ENCODE measurements at regions not wholly inside any gene's neighbourhood (a gene's known extent, or its start where the extent isn't known, plus 50 kb on each side); places are given as distances from the start of the nearest gene placed in this dataset.

DNA sequence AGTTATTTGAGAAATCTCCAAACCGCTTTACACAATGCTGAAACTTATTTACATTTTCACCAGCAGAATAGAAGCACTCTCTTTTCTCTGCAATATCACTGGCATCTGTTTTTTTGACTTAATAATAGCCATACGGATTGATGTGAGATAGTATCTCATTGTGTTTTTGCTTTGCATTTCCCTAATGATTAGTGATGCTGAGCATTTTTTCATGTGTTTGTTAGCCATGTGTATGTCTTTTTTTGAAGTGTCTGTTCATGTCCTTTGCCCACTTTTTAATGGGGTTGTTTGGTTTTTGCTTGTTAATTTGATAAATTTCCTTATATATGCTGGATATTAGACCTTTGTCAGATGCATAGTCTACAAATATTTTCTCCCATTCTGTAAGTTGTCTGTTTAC, 73.6 kb downstream of the FBXO5 start:
- Histone ChIP-seq H2AFZ (ENCODE audit: low read length) (no peak overlapping the region), H3K4me3 (ENCODE audit: extremely low read depth in 1 of 4, insufficient read depth in 2 of 4, low read depth in 3 of 4, low read length in 4 of 4) (no peak overlapping the region), H3K79me2 (ENCODE audit: control insufficient read depth in 1 of 2, insufficient read depth in 2 of 2, low read length in 2 of 2) (no peaks in the 10 kb centered on the region), H2BK15ac (ENCODE audit: low read length) (no peak overlapping the region), H2AK5ac (ENCODE audit: low read depth, low read length) (no peak overlapping the region), H4K8ac (ENCODE audit: extremely low read depth, insufficient read depth, low read length) (no peak overlapping the region), H3K56ac (replicated peaks; ENCODE audit: insufficient read length, low read depth, low read length) (no peak overlapping the region), H3K14ac (ENCODE audit: insufficient read length) (no peak overlapping the region), H4K91ac (replicated peaks; ENCODE audit: insufficient read length, low read length) (no peak overlapping the region), H4K20me1 (replicated peaks in 1 of 2; ENCODE audit: control insufficient read depth in 1 of 2, insufficient read depth in 2 of 2, low read length in 2 of 2) (no peaks in the 10 kb centered on the region), H3K9ac (replicated peaks in 1 of 4; ENCODE audit: extremely low read depth in 1 of 4, low read depth in 3 of 4, low read length in 3 of 4) (no peak overlapping the region), H3K36me3 (ENCODE audit: control insufficient read depth in 2 of 4, insufficient read depth in 4 of 4, low read length in 3 of 4) (no peaks in the 10 kb centered on the region), H3K27me3 (replicated peaks in 1 of 4; ENCODE audit: control insufficient read depth in 3 of 4, extremely low read depth in 1 of 4, insufficient read depth in 3 of 4, low read length in 3 of 4) (peaks cover 4 to 14% (median 9%) of the 10 kb centered on the region in 4 experiments), H4K5ac (ENCODE audit: insufficient read length, low read depth, low read length) (no peak overlapping the region), H3K4ac (replicated peaks; ENCODE audit: insufficient read length, low read depth, low read length) (no peak overlapping the region), H3K23ac (ENCODE audit: insufficient read length) (no peak overlapping the region), H2BK20ac (ENCODE audit: low read length) (no peak overlapping the region), H3K27ac (ENCODE audit: low read depth, low read length) (no peak overlapping the region), H3K18ac (ENCODE audit: extremely low read depth, low read length) (no peak overlapping the region), H3K4me1 (replicated peaks in 1 of 4; ENCODE audit: control insufficient read depth in 3 of 4, insufficient read depth in 4 of 4, low read length in 3 of 4) (no peaks in the 10 kb centered on the region), H2BK12ac (ENCODE audit: low read depth, low read length) (no peak overlapping the region), H3K4me2 (ENCODE audit: insufficient read depth in 1 of 2, low read depth in 2 of 2, low read length in 2 of 2) (no peak overlapping the region), H3K23me2 (ENCODE audit: low read depth, low read length) (no peaks in the 10 kb centered on the region), H2BK5ac (ENCODE audit: low read depth, low read length) (no peak overlapping the region), H3K9me3 (ENCODE audit: insufficient read depth in 2 of 2, low read depth in 1 of 2, low read length in 1 of 2) (no peaks in the 10 kb centered on the region), H2BK120ac (replicated peaks; ENCODE audit: low read depth, low read length) (no peak overlapping the region), H3K79me1 (ENCODE audit: low read depth, low read length) (no peaks in the 10 kb centered on the region)
- ChIA-PET POLR2A (ENCODE audit: partially characterized antibody) (no interaction called here), CTCF (ENCODE audit: partially characterized antibody) (interaction anchor here (7.6 kb wide), 1 partner anchor 11 kb away, joined by 42 read pairs; no protein-coding TSS in a partner anchor)
- 71% methylated on average over 2 of the region's 2 CpGs; no CpG with 5 or more reads in 1 of the 2 experiments for WGBS, 2 experiments (ENCODE audit: extremely low coverage in 1 of 2, insufficient coverage in 1 of 2, insufficient read length in 1 of 2, insufficient replicate concordance in 2 of 2, low coverage in 1 of 2, low lambda C conversion rate in 2 of 2, missing lambda C conversion rate in 1 of 2)
- FAIRE-seq = no peak
- TF ChIP-seq MAFK (IDR thresholded peaks at IDR 0.05; ENCODE audit: low read depth, low read length) (no peak), SIRT6 (IDR thresholded peaks at IDR 0.05; ENCODE audit: low read length) (no peak), GABPA (IDR thresholded peaks at IDR 0.05; ENCODE audit: borderline replicate concordance, insufficient read depth, low read length) (no peak), SAP30 (IDR thresholded peaks at IDR 0.05; ENCODE audit: insufficient read depth, insufficient replicate concordance, low read length) (no peak), ZNF274 (IDR thresholded peaks at IDR 0.05; ENCODE audit: borderline replicate concordance, extremely low read depth, low read length) (no peak), RAD21 (IDR thresholded peaks at IDR 0.05 in 1 of 2, conservative IDR thresholded peaks at IDR 0.05 in 1 of 2; ENCODE audit: low read depth in 2 of 2, low read length in 2 of 2) (no peak), RBBP5 (IDR thresholded peaks at IDR 0.05; ENCODE audit: borderline replicate concordance, low read depth, low read length) (no peak), GTF2F1 (IDR thresholded peaks at IDR 0.05; ENCODE audit: borderline replicate concordance, low read depth, low read length) (no peak), CBX5 (IDR thresholded peaks at IDR 0.05; ENCODE audit: low read depth, low read length) (no peak), KDM5A (IDR thresholded peaks at IDR 0.05; ENCODE audit: low read length) (no peak), JUND (IDR thresholded peaks at IDR 0.05; ENCODE audit: low read length) (no peak), SP4 (IDR thresholded peaks at IDR 0.05; ENCODE audit: low read length) (no peak)
- no peak for DNase-seq (ENCODE audit: low read depth in 1 of 2, low spot score in 2 of 2)

Data from H1 (cell line).